K562 (cell line): ENCODE measurements at regions not wholly inside any gene's neighbourhood (a gene's known extent, or its start where the extent isn't known, plus 50 kb on each side); places are given as distances from the start of the nearest gene placed in this dataset.
A peak's percentile ranks its signal among the peaks of the same experiment; 100 is the strongest.

ENCODE experiments used
- ATAC-seq: fragments of 200-7000 bp; cut with Tn5 transposase; 3 replicates; pipeline ENCODE4 v1.9.1; 2020; ENCODE audit warnings: moderate library complexity
- BruUV-seq: library from RNA; stranded (reverse); fragments of 400-500 nt; replicated peaks from 2 replicates; lab custom pipeline; 2021; lab: Mats Ljungman, UMichigan
- CTCF ChIA-PET: fragments of 300-600 bp; formaldehyde crosslinking; extraction: SDS; loops from one replicate; lab custom pipeline; 2021; ENCODE audit warnings: low intra/inter-chr PET ratio; lab: Yijun Ruan, JAX
- POLR2A ChIA-PET: fragments of 300-600, 350-650 bp; sonication (Branson Sonifier 250); formaldehyde crosslinking; extraction: SDS; loops from one replicate; lab custom pipeline; 2021; ENCODE audit warnings: antibody characterized with exemption, inconsistent platforms; lab: Yijun Ruan, JAX
- DNase-seq, 4 experiments: peaks; one replicate each; pipeline versions ENCODE4 v3.0.0 to v3.0.0-alpha.2; 2011 to 2018; ENCODE audit warnings: low spot score in 3 of 4, mixed read lengths in 3 of 4; ENCODE audit errors: extremely low read depth in 1 of 4
- FAIRE-seq: peaks from 2 replicates; lab custom pipeline; 2011; peaks lifted over from hg19 to GRCh38; lab: Jason Lieb, UNC
- H2AFZ ChIP-seq: 2 replicates; pipeline ENCODE4 v1.6.0; 2011; ENCODE audit warnings: low read depth, low read length, control low read depth, inconsistent platforms
- H3K27ac ChIP-seq: fragments of 200-600 bp; 3 replicates; pipeline ENCODE4 v1.8.0; 2011; ENCODE audit warnings: low read depth, mild to moderate bottlenecking, control low read depth, inconsistent platforms, low read length, moderate library complexity, mixed read lengths; ENCODE audit errors: extremely low read depth
- H3K27me3 ChIP-seq, 2 experiments: fragments of 300-600 bp in 1 of 2; 2 replicates in 1 of 2; 3 replicates in 1 of 2; pipeline versions ENCODE4 v1.6.0 to v1.8.0; 2011; ENCODE audit warnings: inconsistent platforms in 2 of 2, low read length in 2 of 2, mild to moderate bottlenecking in 1 of 2, mixed read lengths in 1 of 2, moderate library complexity in 1 of 2; ENCODE audit not compliant: control insufficient read depth in 2 of 2, insufficient read depth in 2 of 2
- H3K36me3 ChIP-seq: fragments of 300-600 bp; 3 replicates; pipeline ENCODE4 v1.8.0; 2011; ENCODE audit warnings: mild to moderate bottlenecking, low read length, inconsistent platforms; ENCODE audit not compliant: control insufficient read depth, insufficient read depth
- H3K4me1 ChIP-seq, 2 experiments: fragments of 200-600 bp in 1 of 2; replicated peaks in 1 of 2; 2 replicates in 1 of 2; 3 replicates in 1 of 2; pipeline versions ENCODE4 v1.5.1 to v1.8.0; 2011; ENCODE audit warnings: inconsistent platforms in 2 of 2, low read length in 2 of 2, mild to moderate bottlenecking in 1 of 2, mixed read lengths in 1 of 2, moderate library complexity in 1 of 2; ENCODE audit not compliant: control insufficient read depth in 2 of 2, insufficient read depth in 2 of 2
- H3K4me2 ChIP-seq: 2 replicates; pipeline ENCODE4 v1.6.1; 2011; ENCODE audit warnings: low read length, control low read depth, inconsistent platforms, mixed read lengths; ENCODE audit not compliant: insufficient read depth
- H3K4me3 ChIP-seq: fragments of 200-600 bp; sonication (generic), shearing (Covaris generic); 2 replicates; pipeline ENCODE4 v1.5.1; 2016; ENCODE audit warnings: control low read depth, inconsistent platforms
- H3K79me2 ChIP-seq: fragments of 200-600 bp; 3 replicates; pipeline ENCODE4 v1.8.0; 2011; ENCODE audit warnings: low read length, inconsistent platforms; ENCODE audit not compliant: control insufficient read depth, insufficient read depth
- H3K9ac ChIP-seq, 2 experiments: 2 replicates each; pipeline versions ENCODE4 v1.6.0 to v1.6.1; 2011; ENCODE audit warnings: low read depth in 2 of 2, low read length in 2 of 2, control low read depth in 1 of 2, inconsistent platforms in 1 of 2, mild to moderate bottlenecking in 1 of 2, mixed read lengths in 1 of 2; ENCODE audit not compliant: insufficient read depth in 1 of 2
- H3K9me1 ChIP-seq: one replicate; pipeline ENCODE4 v1.6.0; 2011; ENCODE audit warnings: inconsistent platforms, mild to moderate bottlenecking, low read length, moderate library complexity; ENCODE audit not compliant: control insufficient read depth, insufficient read depth
- H3K9me3 ChIP-seq: replicated peaks from 2 replicates; pipeline ENCODE4 v1.5.1; 2011; ENCODE audit warnings: low read depth, low read length, inconsistent platforms; ENCODE audit not compliant: control insufficient read depth, insufficient read depth
- H4K20me1 ChIP-seq: replicated peaks from 2 replicates; pipeline ENCODE4 v1.6.1; 2011; ENCODE audit warnings: low read length, inconsistent platforms, mixed read lengths; ENCODE audit not compliant: control insufficient read depth, insufficient read depth
- BRCA1 ChIP-seq, 2 experiments: fragments of 450-650 bp in 1 of 2; sonication (generic) in 1 of 2; formaldehyde crosslinking in 1 of 2; IDR thresholded peaks; 2 replicates each; pipeline versions ENCODE4 v1.5.0 to v1.6.1; 2017 to 2020; ENCODE audit warnings: mild to moderate bottlenecking in 1 of 2, missing genetic modification reagents in 1 of 2
- CEBPG ChIP-seq, 3 experiments: fragments of 200-800 bp in 1 of 3; sonication (Bioruptor generic) in 1 of 3; sonication (generic) in 1 of 3; formaldehyde crosslinking in 1 of 3; IDR thresholded peaks in 2 of 3; conservative IDR thresholded peaks in 1 of 3; 2 replicates each; pipeline versions ENCODE4 v1.6.1 to v1.8.0; 2016 to 2022; ENCODE audit warnings: missing compliant biosample characterization in 2 of 3, missing genetic modification characterization in 2 of 3, mild to moderate bottlenecking in 1 of 3, missing genetic modification reagents in 1 of 3
- E2F4 ChIP-seq: sonication (generic); formaldehyde crosslinking; IDR thresholded peaks from 2 replicates; pipeline ENCODE4 v1.8.0; 2022; ENCODE audit warnings: mild to moderate bottlenecking, low read depth, missing genetic modification reagents
- GTF2B ChIP-seq: IDR thresholded peaks from 2 replicates; pipeline ENCODE4 v1.6.1; 2011; ENCODE audit not compliant: insufficient read length; ENCODE audit errors: extremely low read depth
- MAFF ChIP-seq: IDR thresholded peaks from 2 replicates; pipeline ENCODE4 v1.6.1; 2012; ENCODE audit warnings: low read length, improper control_type of control experiment
- MAFG ChIP-seq: fragments of 450-650 bp; conservative IDR thresholded peaks from 2 replicates; pipeline ENCODE4 v1.6.1; 2016; ENCODE audit warnings: missing genetic modification characterization, missing compliant biosample characterization
- MAFK ChIP-seq: IDR thresholded peaks from 2 replicates; pipeline ENCODE4 v1.6.1; 2011; ENCODE audit warnings: low read length, improper control_type of control experiment
- NFE2 ChIP-seq: IDR thresholded peaks from 2 replicates; pipeline ENCODE4 v1.6.1; 2014; ENCODE audit warnings: antibody characterized with exemption, low read depth
- NR2F6 ChIP-seq: fragments of 450-650 bp; formaldehyde crosslinking; IDR thresholded peaks from 2 replicates; pipeline ENCODE4 v1.4.0; 2020; ENCODE audit warnings: mild to moderate bottlenecking
- PTTG1 ChIP-seq: fragments of 450-650 bp; IDR thresholded peaks from 2 replicates; pipeline ENCODE4 v1.6.1; 2016; ENCODE audit warnings: low read depth, mild to moderate bottlenecking, missing genetic modification characterization, missing compliant biosample characterization
- SREBF2 ChIP-seq: sonication (generic); formaldehyde crosslinking; IDR thresholded peaks from 2 replicates; pipeline ENCODE4 v1.4.0; 2020; ENCODE audit warnings: mild to moderate bottlenecking, missing genetic modification reagents
- TCF7L2 ChIP-seq: fragments of 150-350 bp; IDR thresholded peaks from 2 replicates; pipeline ENCODE4 v1.6.1; 2016; ENCODE audit warnings: low read depth, mild to moderate bottlenecking, low read length, moderate library complexity
- WHSC1 ChIP-seq: IDR thresholded peaks from one replicate; pipeline ENCODE4 v1.6.1; 2012; ENCODE audit warnings: low read length, control low read depth, inconsistent platforms
- ZBTB8A ChIP-seq: fragments of 450-650 bp; IDR thresholded peaks from 2 replicates; pipeline ENCODE4 v1.6.1; 2018; ENCODE audit warnings: mild to moderate bottlenecking, moderate library complexity; ENCODE audit not compliant: partially characterized antibody
- ZNF274 ChIP-seq: IDR thresholded peaks from 2 replicates; pipeline ENCODE4 v1.6.1; 2011; ENCODE audit warnings: low read depth, mild to moderate bottlenecking, low read length, moderate library complexity, borderline replicate concordance
- ZNF316 ChIP-seq: fragments of 450-650 bp; IDR thresholded peaks from 2 replicates; pipeline ENCODE4 v1.6.1; 2016
- ZNF347 ChIP-seq: fragments of 450-650 bp; formaldehyde crosslinking; IDR thresholded peaks from 2 replicates; pipeline ENCODE4 v1.4.0; 2020; ENCODE audit warnings: low read depth, mild to moderate bottlenecking, moderate library complexity
- WGBS: fragments of 100-300 bp; shearing (Covaris generic); methylation state at CpG from one replicate; pipeline ENCODE4 v1.1.6; 2016; ENCODE audit warnings: low coverage, mixed read lengths; ENCODE audit not compliant: insufficient coverage; ENCODE audit errors: missing lambda C conversion rate; 5-methylcytosine and 5-hydroxymethylcytosine counted together
- in situ Hi-C: fragments of 300-500 bp; cut with MboI; formaldehyde crosslinking; loops from 4 replicates; pipeline ENCODE4 v1.15.0; 2018; ENCODE audit warnings: inconsistent platforms, mixed read lengths
- intact Hi-C: fragments of 100-400 bp; cut with micrococcal nuclease; formaldehyde crosslinking; loops from 2 replicates; pipeline ENCODE4 v1.14.2; 2022

- WGBS = 0% methylated on average over 3 of the region's 3 CpGs
- no peak overlapping the region for H3K9ac ChIP-seq
- no peaks in the 10 kb centered on the region for H3K79me2 ChIP-seq
- ATAC-seq (no peak), FAIRE-seq (no peak), DNase-seq (no peak)
- H3K4me3 ChIP-seq = no peak overlapping the region
- TF ChIP-seq ZNF274 (no peak), CEBPG (CRISPR knock-in tag; IDR thresholded peaks at IDR 0.05) (no peak), CEBPG (tag; conservative IDR thresholded peaks at IDR 0.05 in 1 of 2, IDR thresholded peaks at IDR 0.05 in 1 of 2) (peak in 1 of 2 experiments; percentile 55; a peak in 1 of 4 replicates)
- H3K36me3 ChIP-seq = no peaks in the 10 kb centered on the region
- H3K9me1 ChIP-seq = no peaks in the 10 kb centered on the region
- H2AFZ ChIP-seq = no peak overlapping the region
- CTCF ChIA-PET = no interaction called here
- no peaks in the 10 kb centered on the region; the same call in 1 of the 2 replicates for H3K9me3 ChIP-seq
- no TSS peak for BruUV-seq
- in situ Hi-C loops = no loop called here
- no peak overlapping the region for H3K27ac ChIP-seq
- H3K27me3 ChIP-seq = no peaks in the 10 kb centered on the region
- no peaks in the 10 kb centered on the region for H4K20me1 ChIP-seq
- intact Hi-C loops = no loop called here
- POLR2A ChIA-PET = no interaction called here
- no peak overlapping the region for H3K4me2 ChIP-seq
- no peaks in the 10 kb centered on the region for H3K4me1 ChIP-seq
Measured at GRCh38 chr7:109136893-109137292, 567.2 kb downstream of the DNAJB9 start.

GRCh38 chr7:109154748-109155147, 585.1 kb downstream of the DNAJB9 start:
- Histone ChIP-seq H2AFZ (no peak overlapping the region), H3K4me1 (no peaks in the 10 kb centered on the region), H3K9ac (no peak overlapping the region), H4K20me1 (no peaks in the 10 kb centered on the region), H3K27ac (no peak overlapping the region), H3K36me3 (no peaks in the 10 kb centered on the region), H3K79me2 (no peaks in the 10 kb centered on the region), H3K4me3 (no peak overlapping the region), H3K9me3 (no peaks in the 10 kb centered on the region), H3K27me3 (no peaks in the 10 kb centered on the region), H3K9me1 (no peaks in the 10 kb centered on the region), H3K4me2 (no peak overlapping the region)
- DNase-seq = no peak
- in situ Hi-C loops = no loop called here
- BruUV-seq = no TSS peak
- ChIA-PET CTCF (no interaction called here), POLR2A (no interaction called here)
- ATAC-seq = no peak
- no peak for FAIRE-seq
- intact Hi-C loops = no loop called here
- WGBS = 0% methylated on average over 2 of the region's 2 CpGs
- TF ChIP-seq ZNF347 (CRISPR knock-in tag) (no peak), NFE2 (no peak), BRCA1 (IDR thresholded peaks at IDR 0.05) (no peak), BRCA1 (CRISPR knock-in tag; IDR thresholded peaks at IDR 0.05) (no peak), WHSC1 (no peak), MAFG (tag) (peak; percentile 50), MAFF (peak; percentile 42), TCF7L2 (no peak), GTF2B (no peak), PTTG1 (tag) (no peak), ZNF316 (peak; percentile 51; the same call in 1 of the 2 replicates), E2F4 (no peak), NR2F6 (CRISPR knock-in tag) (no peak), MAFK (peak; percentile 43; the same call in 1 of the 2 replicates), SREBF2 (CRISPR knock-in tag) (no peak), ZBTB8A (no peak)
